HepG2 (cell line): ENCODE measurements at regions not wholly inside any gene's neighbourhood (a gene's known extent, or its start where the extent isn't known, plus 50 kb on each side); places are given as distances from the start of the nearest gene placed in this dataset.

Source experiments
- ARID5B ChIP-seq: IDR thresholded peaks from 2 replicates; pipeline ENCODE4 v1.4.0; 2020; ENCODE audit warnings: mild to moderate bottlenecking, missing genetic modification reagents
- CSRNP1 ChIP-seq: sonication (generic); formaldehyde crosslinking; IDR thresholded peaks from 2 replicates; pipeline ENCODE4 v1.8.1; 2023; ENCODE audit warnings: mild to moderate bottlenecking, missing genetic modification reagents
- GFI1 ChIP-seq: sonication (generic); formaldehyde crosslinking; IDR thresholded peaks from 2 replicates; pipeline ENCODE4 v1.5.0; 2020; ENCODE audit warnings: missing genetic modification reagents, mild to moderate bottlenecking, borderline replicate concordance
- NFKBIZ ChIP-seq: IDR thresholded peaks from 2 replicates; pipeline ENCODE4 v1.6.1; 2018; ENCODE audit warnings: missing genetic modification reagents, missing compliant biosample characterization
- POLR2G ChIP-seq: fragments of 200-400 bp; formaldehyde crosslinking; IDR thresholded peaks from 2 replicates; pipeline ENCODE4 v1.6.1; 2018; ENCODE audit warnings: mild to moderate bottlenecking, low read depth, low read length, moderate library complexity
- RARA ChIP-seq: IDR thresholded peaks from 2 replicates; pipeline ENCODE4 v1.6.1; 2016; ENCODE audit warnings: missing genetic modification reagents, missing compliant biosample characterization
- SP1 ChIP-seq, 2 experiments: fragments of 450-650 bp in 1 of 2; sonication (generic) in 1 of 2; formaldehyde crosslinking in 1 of 2; IDR thresholded peaks; 2 replicates each; pipeline versions ENCODE4 v1.4.0 to v1.6.1; 2016 to 2020; ENCODE audit warnings: missing genetic modification reagents in 1 of 2
- TBX2 ChIP-seq: sonication (generic); formaldehyde crosslinking; IDR thresholded peaks from 2 replicates; pipeline ENCODE4 v1.5.0; 2020; ENCODE audit warnings: missing genetic modification reagents, mild to moderate bottlenecking, borderline replicate concordance
- ZNF256 ChIP-seq: sonication (generic); formaldehyde crosslinking; conservative IDR thresholded peaks from 2 replicates; pipeline ENCODE4 v1.4.0; 2020; ENCODE audit warnings: missing genetic modification reagents
- ZNF512 ChIP-seq: sonication (generic); formaldehyde crosslinking; IDR thresholded peaks from 2 replicates; pipeline ENCODE4 v1.4.0; 2020; ENCODE audit warnings: mild to moderate bottlenecking, missing genetic modification reagents
- ZNF605 ChIP-seq: sonication (generic); formaldehyde crosslinking; IDR thresholded peaks from 2 replicates; pipeline ENCODE4 v1.8.0; 2022; ENCODE audit warnings: mild to moderate bottlenecking, missing genetic modification reagents
- ZSCAN12 ChIP-seq: sonication (generic); formaldehyde crosslinking; IDR thresholded peaks from 2 replicates; pipeline ENCODE4 v1.9.0; 2021; ENCODE audit warnings: mild to moderate bottlenecking, missing genetic modification reagents

GRCh38 chr10:46106410-46107255, 60.6 kb upstream of the MSMB start (continued):
- 0 out of 2 replicates have a peak, but pooled peaks have one; percentile 56 for TF ChIP-seq CSRNP1 (CRISPR knock-in tag)
- peak; percentile 65; the same call in 1 of the 2 replicates for TF ChIP-seq ARID5B
- no peak for TF ChIP-seq ZNF256 (CRISPR knock-in tag)
- 0 out of 2 replicates have a peak, but pooled peaks have one; percentile 28 for TF ChIP-seq ZSCAN12 (CRISPR knock-in tag)
- TF ChIP-seq RARA (CRISPR knock-in tag): peak; percentile 58
- TF ChIP-seq NFKBIZ (CRISPR knock-in tag): no peak
- peak; percentile 58 for TF ChIP-seq TBX2
- peak; percentile 83 for TF ChIP-seq ZNF512 (CRISPR knock-in tag)
- no peak for TF ChIP-seq ZNF605 (CRISPR knock-in tag)
- TF ChIP-seq GFI1 (CRISPR knock-in tag): 0 out of 2 replicates have a peak, but pooled peaks have one; percentile 52
- peak; percentile 62; the same call in 1 of the 2 replicates for TF ChIP-seq POLR2G
- no peak for TF ChIP-seq SP1 (IDR thresholded peaks at IDR 0.05)
- 0 out of 2 replicates have a peak, but pooled peaks have one; percentile 41 for TF ChIP-seq SP1 (CRISPR knock-in tag; IDR thresholded peaks at IDR 0.05)
